IPS-11a (cell line): ENCODE measurements at regions not wholly inside any gene's neighbourhood (a gene's known extent, or its start where the extent isn't known, plus 50 kb on each side); places are given as distances from the start of the nearest gene placed in this dataset.

Experiments
- H3K4me3 ChIP-seq: one replicate; pipeline ENCODE4 v1.5.1; 2013; ENCODE audit warnings: low read depth, low read length, control low read depth

DNA sequence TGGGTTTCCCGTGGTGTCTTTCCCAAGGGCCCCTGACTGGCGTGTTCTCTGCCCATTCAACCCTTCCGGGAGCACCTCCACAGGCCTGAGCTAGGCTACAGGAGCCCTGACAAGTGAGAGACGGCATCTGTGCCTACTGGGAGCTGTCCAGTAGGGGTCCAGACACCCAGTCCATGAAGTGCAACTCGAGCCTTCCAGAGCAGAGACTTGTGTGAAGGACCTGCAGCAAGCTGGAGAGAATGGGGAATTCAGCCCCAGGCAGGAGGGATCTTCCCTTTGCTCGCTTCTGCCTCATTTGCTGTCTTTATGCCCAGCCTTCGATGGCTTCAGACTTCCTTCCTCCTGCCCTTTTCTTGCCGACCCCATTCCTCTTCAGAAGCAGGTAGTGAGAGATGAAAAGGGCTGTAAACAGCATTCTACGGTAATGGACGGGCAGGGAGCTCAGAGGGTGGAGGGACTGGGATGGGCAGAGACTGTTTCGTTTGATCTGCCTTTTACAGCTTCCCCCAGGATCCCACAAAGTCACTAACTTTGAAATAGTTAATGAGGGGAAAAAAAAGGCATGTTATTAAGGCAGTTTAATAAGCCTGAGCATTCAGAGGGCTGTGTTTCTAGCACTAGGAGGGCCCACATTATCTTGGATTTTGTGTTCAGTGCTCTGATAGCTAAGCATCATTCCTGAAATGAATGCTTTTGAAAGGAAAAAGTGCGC is 327.6 kb downstream of the FGF9 start:
- H3K4me3 ChIP-seq = no peak overlapping the region

DNA sequence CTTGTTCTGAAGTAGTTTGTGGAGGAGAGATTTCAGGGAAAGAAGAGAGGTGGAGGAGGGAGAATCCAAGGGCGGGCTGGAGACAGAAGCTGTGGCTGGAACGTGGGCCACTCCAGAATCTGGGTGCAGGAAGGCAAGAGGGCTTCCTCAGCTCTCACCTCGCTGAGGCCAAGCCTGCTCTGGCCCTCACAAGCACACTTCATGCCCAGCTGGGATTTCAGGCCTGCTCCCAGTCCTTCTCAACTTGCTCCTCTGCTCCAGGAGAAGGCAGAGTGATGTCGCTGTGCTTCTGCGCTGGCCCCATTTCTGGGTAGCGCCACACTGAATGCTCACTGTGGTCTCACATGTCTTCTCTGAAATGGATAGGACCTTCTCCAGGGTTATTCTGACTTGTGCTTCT is 328.8 kb downstream of the FGF9 start:
- H3K4me3 ChIP-seq = no peak overlapping the region

DNA sequence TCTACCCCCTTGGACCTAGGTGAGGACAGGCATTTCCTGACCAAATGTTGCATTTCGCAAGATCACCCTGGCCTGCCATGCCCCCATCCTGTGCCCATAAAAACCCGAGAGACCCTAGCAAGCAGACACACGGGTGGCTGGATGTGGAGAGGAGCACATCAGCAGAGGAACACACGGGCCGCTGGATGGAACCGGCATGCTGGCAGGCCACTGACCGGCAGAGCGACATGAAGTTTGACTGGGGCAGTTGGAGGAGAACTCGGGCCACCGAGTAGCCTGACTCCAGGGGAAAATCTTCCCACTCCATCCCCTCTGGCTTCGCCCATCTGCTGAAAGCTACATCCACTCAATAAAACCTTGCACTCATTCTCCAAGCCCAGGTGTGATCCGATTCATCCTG is 329.3 kb downstream of the FGF9 start:
- no peak overlapping the region for H3K4me3 ChIP-seq

DNA sequence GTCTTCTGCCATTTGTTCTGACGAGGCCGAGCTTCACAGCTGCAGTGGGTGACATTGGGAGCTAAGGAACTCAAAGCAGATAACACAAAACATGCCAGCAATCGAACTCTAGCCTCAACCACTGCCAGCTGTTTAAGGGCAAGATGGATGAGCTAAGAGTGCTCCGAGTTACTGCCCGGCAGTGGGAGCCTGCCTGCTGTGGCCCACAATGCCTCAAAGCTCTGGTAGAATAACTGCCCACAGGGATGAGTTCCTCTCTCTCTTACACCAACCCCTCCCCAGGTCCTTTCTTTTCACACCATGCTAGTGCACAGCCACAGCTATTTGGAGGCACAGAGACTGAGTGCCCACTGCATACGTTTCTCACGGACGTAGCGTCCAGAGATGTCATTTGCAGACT is 330.5 kb downstream of the FGF9 start:
- no peak overlapping the region for H3K4me3 ChIP-seq

DNA sequence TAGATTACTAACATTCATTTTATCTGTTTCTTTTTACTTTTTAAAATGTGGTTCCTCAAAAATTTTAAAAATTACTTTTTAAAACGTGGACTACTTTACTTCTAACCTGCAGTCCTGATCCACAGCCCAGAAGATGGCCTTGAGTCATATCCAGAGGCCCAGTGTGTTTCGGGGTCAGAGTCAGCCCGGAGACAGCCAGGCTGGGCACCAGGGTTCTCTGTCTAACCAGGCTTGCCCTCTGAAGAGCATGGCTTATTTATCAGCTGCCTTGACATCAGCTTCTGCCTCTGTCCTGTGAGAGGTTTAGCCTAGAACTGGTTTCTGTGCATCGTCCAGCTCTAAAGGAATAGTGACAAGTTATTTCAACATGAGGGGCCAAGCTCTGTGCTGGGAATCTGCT is 332.0 kb downstream of the FGF9 start:
- no peak overlapping the region for H3K4me3 ChIP-seq

DNA sequence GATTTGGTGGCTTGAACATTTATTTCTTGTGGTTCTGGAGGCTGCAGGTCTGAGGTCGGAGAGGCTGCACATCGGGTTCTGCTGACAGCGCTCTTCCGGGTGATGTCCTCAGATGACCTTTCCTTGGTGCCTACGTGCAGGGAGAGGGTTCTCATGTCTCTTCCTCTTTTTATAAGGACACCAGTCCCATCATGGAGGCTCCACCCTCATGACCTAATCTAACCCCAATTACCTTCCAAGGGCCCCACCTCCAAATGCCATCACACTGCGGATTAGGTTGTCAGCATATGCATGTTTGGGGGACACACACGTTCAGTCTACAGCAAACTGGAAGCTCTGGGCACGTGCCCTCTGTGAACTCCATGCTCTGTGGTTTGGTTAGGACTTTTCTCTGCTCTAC is 338.6 kb downstream of the FGF9 start:
- H3K4me3 ChIP-seq = no peak overlapping the region

DNA sequence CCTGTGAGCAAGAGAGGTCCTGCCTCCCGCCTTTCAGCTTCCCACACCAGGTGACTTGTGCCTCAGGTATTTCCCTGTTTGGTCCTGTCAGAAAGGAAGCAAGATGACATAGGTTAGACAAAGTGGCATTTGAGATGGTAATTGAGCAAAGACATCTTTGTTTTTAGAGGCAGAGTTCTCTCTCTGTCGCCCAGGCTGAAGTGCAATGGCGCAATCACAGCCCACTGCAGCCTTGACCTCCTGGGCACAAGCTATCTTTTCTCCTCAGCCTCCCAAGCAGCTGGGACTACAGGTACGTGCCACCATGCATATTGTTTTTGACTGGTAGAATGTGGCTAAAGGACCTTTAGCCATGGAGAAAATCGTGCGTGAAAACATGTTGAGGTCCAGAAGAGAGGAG is 339.1 kb downstream of the FGF9 start:
- no peak overlapping the region for H3K4me3 ChIP-seq

DNA sequence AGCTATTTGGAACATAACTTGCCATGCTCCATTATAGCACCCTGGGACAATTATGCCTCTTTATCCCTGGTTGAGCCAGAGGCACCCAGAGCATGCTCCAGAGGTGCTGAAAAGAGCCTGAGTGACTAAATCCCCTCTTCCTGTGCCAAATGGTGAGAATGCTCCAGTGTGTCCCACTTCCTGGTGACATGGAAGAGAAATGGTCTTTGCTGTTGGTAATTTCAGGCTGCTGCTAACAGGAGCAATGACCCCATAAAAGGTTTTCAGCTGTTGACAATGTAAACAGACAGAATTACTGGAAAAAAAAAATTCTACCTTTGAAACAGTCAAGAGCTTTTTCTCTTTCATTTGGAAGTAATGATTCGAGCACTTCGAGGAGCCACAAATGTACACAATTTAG is 341.8 kb downstream of the FGF9 start:
- no peak overlapping the region for H3K4me3 ChIP-seq

DNA sequence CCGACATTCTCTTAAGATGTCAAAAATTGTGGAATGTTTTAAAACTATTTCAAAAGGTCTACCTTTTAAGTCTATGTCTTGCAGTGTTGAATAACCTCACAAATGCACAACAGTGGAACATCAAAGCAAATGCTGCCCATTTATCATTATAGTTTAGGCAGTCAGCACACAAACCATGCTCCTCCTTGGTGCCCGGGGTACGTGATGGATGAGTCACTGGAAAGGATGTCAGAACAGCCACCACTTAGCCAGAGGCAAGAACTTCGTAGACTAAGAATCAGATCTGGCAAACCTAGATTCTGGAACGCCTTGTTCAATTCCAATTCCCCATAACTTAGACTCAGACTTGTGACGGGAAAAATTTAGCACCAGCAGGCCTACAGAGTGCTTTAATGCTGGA is 343.6 kb downstream of the FGF9 start:
- no peak overlapping the region for H3K4me3 ChIP-seq

DNA sequence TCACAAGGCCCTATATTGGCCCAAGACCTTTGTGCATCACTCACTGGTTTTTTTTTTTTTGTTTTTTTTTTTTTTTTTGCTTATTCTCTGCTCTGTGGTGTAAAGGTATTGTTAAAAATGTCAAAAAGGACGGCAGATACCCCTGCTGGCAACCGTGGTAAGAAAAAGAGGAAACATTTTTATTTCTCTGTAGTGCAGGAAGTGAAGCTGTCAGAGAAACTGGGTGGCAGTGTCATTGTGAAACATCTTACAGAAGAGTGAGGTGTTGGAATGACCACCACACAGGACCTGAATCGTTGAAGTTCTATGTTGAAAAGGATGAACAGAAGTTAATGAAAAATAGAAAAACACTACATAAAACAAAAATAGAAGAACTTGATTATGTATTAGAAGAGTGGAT is 346.4 kb downstream of the FGF9 start:
- no peak overlapping the region for H3K4me3 ChIP-seq

DNA sequence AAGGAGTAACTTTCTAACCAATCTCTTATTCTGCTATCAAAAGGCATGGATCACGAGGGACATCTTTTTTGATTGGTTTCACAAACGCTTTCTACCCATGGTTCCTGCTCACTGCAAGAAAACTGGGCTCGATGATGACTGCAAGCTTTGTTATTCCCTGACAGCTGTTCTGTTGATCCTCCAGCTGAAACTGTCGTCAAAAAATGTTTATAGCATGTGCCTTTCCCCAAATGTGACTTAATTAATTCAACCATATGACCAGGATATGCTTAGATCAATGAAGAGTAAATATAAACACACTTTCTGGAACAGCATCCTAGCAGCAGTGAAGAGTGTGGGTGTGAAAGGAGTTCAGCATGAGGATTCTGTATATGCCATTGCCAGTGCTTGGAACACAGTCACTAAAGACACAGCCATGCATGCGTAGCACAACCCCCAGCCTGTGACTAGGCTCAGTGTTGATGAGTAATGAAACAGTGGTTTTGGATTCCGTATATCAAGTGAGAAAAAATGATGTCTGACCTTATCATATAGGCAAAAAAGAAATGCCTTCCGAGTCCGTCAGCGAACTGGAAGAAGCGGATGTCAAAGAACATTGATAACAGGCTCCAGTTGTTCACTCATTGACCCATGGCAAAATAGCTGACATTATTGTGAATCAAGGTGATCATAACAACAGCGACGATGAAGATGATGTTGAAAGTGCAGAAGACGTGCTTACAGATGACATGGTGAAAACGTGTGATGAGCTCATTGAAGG is 347.4 kb downstream of the FGF9 start:
- no peak overlapping the region for H3K4me3 ChIP-seq

DNA sequence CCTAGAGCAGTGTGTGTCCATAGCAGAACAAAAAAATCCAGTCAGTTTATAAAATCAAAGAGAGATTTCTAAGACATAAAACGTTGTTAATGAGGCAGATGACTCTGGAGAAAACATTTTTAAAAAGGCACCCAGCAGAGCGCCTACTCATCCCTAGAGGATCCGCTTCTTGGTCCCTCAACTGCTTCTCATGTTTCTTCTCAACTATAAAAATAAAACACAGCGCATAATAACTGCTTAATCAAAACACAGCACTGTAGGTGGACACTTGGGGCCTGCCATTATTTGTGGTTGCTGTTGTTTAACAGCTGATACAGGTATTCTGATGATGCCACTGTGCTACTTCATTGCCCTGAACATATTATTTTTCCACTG is 347.9 kb downstream of the FGF9 start:
- no peak overlapping the region for H3K4me3 ChIP-seq

DNA sequence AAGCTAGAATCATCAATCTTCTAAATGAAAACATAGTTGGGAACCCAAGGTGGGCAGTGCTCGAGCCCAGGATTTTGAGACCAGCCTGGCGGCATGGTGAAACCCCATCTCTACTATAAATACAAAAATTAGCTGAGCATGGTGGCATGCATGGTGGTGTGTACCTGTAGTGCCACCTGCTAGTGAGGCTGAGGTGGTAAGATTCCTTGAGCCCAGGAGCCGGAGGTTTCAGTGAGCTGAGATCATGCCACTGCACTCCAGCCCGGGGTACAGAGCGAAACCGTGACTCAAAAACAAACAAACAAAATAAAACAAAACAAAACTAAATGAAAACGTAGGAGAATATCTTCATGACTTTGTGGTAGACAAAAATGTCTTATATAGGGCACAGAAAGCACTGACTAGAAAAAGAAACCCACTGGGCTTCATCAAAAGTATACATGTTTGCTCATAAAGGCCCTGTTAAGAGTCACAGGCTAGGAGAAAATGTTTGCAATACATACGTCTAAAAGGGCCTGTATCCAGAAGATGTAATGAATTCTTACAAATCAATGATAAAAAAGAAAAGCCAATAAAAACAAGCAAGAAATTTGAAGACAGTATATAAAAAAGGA is 353.6 kb downstream of the FGF9 start:
- no peak overlapping the region for H3K4me3 ChIP-seq

DNA sequence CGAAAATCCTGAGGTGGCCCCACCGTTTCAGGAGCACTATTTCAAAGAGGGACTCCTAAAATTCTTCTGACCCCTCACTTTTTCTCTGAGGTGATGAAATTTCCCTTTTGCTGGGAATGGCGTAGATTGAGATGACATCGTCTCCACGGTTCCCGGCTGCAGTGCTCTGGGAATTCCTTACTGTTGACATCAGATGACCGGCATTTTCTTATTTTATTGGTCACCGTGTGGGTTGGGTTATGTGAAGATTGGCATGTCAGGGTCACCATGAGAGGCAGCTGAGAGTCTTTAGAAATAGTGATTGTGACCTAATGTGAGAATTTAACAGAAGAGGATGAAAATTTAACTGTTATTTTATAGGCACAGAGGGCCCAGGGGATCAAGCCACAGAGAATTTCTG is 356.7 kb downstream of the FGF9 start:
- H3K4me3 ChIP-seq = no peak overlapping the region

DNA sequence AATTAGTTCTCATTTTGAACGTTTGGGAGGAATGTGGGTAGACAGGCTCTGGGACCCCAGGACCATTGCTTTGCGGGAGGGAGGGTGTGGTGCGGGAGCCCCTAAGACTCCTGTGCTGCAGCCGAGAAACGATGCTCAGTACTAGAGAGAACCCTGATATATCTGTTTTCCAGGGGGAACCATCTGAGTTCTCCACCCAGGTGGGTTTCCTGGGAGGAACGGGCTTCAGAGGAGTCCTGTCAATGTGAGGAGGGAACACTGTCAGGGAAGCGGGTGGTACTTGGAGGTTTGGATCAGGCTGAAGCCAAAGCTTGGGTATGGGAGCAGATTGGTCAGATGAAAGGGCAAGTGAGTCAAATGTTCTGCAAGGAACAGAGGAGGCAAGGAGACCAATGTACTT is 358.0 kb downstream of the FGF9 start:
- H3K4me3 ChIP-seq = no peak overlapping the region

DNA sequence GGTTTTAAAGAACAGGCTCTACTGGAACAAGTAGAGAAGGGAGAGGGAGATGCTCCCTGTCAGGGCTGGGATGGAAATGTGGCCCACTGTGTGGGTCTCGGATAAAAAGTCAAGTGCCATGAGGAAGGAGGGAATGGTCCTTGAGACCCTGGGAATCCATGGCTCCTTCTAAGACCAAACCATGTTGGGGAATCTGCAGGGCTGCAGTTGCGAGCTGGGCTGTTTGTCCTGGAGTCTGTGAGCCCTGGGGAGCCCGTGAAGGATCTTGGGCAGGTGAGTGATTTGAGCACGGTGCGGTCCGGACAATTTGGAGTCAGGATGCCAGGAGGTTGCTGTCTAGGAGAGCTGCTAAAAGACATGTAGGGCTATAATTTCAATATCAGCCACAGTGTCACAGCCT is 359.4 kb downstream of the FGF9 start:
- H3K4me3 ChIP-seq = no peak overlapping the region

DNA sequence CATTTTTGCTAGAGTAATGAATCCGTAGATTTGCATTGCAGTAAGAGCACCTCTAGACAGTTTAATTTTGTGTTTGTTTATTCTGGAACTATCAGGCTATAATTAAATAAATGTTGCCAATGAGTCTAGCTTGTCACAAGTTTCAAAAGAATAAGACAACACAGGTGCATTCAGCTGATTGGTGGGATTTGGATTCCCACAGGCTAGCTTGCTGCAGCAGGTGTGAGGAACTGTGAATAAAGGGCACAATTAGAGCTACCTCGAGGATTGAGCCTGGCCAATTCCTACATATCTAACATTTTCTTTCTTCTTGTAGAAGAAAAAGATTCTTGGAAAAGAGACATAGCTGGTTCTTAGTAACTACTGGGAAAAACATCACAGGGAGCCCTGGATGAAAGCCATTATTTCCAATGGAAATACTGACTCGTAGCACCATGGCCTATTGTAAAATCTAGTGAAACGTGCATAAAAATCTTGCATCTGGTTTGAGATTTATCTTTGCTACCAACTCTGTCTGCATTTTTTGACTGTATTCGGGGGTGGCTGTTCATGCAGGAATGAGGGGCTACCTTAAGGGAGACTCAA is 360.9 kb downstream of the FGF9 start:
- H3K4me3 ChIP-seq = no peak overlapping the region

DNA sequence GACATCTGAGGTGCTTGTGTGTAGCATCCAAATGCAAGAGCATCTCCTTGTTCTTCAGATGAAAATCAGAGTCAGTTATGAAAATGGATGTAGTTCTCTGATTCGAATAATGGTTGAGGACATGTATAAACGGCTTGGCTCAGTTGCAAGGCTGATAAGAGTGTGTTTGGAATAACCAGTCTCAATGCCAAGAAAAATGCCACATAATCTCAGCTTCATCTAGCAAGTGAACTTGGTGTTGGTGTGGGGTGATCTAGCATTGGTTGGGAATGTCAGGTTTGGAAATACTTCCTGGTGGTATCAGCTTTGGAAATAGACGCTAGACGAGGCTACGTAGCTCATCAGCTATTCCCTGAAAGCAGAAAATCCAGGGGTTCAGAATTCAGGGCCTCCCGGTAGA is 362.0 kb downstream of the FGF9 start:
- H3K4me3 ChIP-seq = no peak overlapping the region

DNA sequence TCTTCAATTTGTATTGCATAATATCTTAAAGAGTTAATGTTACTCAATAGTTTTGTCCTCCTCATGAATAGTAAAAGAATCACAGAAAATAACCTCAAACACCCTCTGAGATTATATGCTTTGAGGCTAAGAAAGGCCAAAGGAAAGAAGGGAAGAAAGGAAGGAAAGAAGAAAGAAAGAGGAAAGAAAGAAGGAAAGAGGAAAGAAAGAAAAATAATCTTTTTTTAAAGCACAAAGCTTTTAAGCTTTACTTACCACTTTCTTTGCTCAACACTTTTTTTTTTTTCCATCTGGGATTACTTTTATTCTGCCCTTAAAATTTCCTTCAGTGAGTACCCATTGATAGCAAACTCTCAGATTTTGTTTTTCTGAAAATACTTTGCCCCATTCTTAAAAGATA is 369.1 kb downstream of the FGF9 start:
- H3K4me3 ChIP-seq = no peak overlapping the region

DNA sequence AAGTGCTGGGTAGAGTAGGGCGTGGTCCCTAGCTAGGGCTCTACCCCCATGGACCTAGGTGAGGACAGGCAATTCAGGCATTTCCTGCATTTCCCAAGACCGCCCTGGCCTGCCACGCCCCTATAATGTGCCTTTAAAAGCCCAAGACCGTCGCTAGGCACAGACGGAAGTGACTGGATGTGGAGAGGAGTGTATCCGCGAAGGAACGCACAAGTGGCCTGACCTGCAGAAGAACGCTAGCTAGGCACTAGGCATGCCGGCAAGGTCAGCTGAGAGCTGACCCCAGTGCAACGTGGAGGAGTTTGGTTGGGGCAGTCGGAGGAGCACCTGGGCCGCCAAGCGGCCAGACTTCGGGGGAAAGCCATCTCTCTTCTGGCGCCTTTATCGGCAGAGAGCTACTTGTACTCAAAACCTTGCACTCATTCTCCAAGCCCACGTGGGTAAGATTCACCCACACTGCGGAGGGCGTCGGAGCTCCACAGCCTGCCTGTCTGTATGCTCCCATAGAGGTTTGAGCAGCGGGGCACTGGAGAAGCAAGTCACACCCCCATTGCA is 370.0 kb downstream of the FGF9 start:
- H3K4me3 ChIP-seq = peak overlapping the region; percentile 52

DNA sequence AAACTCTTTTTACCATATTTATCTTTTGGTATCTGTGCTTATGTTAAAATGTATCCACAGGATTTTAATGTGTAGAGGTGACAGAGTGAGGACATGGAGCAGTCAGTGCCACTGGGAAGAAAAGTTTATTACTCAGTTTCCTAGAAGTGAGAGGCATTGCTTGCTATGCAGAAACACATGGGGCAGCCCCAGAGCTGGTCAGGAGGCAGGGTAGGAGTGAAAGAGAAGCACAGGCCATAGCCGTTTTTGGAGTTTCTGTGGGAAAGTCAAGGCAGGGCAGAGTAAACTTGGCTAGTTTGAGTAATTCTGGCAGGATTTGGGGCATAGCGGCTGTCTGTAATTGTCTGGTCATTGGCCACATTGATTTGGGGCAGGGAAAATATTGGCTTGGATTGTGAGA is 370.9 kb downstream of the FGF9 start:
- H3K4me3 ChIP-seq = no peak overlapping the region
